Omental fat pad (tissue), 3 donors: ENCODE measurements at regions not wholly inside any gene's neighbourhood (a gene's known extent, or its start where the extent isn't known, plus 50 kb on each side); places are given as distances from the start of the nearest gene placed in this dataset.
A peak's percentile ranks its signal among the peaks of the same experiment; 100 is the strongest.

Source experiments
- ATAC-seq: fragments of 150-250 bp; one replicate; pipeline ENCODE4 v1.9.1; 2016; ENCODE audit warnings: mild to moderate bottlenecking, moderate library complexity; ENCODE audit not compliant: low FRiP score
- DNase-seq: peaks from one replicate; pipeline ENCODE4 v3.0.0-alpha.2; 2019; ENCODE audit warnings: low spot score
- CTCF ChIP-seq, 3 donors: fragments of 450-650 bp; IDR thresholded peaks; one replicate each; pipeline ENCODE4 v1.5.1; 2016 to 2017; ENCODE audit warnings: antibody characterized with exemption in 3 of 3, mild to moderate bottlenecking in 3 of 3, moderate library complexity in 2 of 3

- ATAC-seq (no peak), DNase-seq (no peak)
- no peak for TF ChIP-seq CTCF (IDR thresholded peaks at IDR 0.05)
These were observed 80.9 kb upstream of the TEKT1 start for GRCh38 chr17:6912110-6913051.

GRCh38 chr17:6913608-6914443 is 82.0 kb upstream of the ALOX12 start:
- peak in 1 of 3 donors; percentile 31 for TF ChIP-seq CTCF (IDR thresholded peaks at IDR 0.05)
- DNase-seq (peak; percentile 77), ATAC-seq (peak; percentile 75)

GRCh38 chr17:6914711-6915110 is 81.1 kb upstream of the ALOX12 start:
- no peak for DNase-seq
- peak; percentile 26 for ATAC-seq
- no peak for TF ChIP-seq CTCF (IDR thresholded peaks at IDR 0.05)

- no peak for TF ChIP-seq CTCF (IDR thresholded peaks at IDR 0.05)
- no peak for DNase-seq
- ATAC-seq, result no peak
These were observed 80.2 kb upstream of the ALOX12 start for GRCh38 chr17:6915620-6916019.

GRCh38 chr17:6919158-6919557 is 76.7 kb upstream of the ALOX12 start:
- no peak for DNase-seq
- no peak for ATAC-seq
- TF ChIP-seq CTCF (IDR thresholded peaks at IDR 0.05), result no peak

- no peak for TF ChIP-seq CTCF (IDR thresholded peaks at IDR 0.05)
- DNase-seq (no peak), ATAC-seq (no peak)
These were observed 72.5 kb upstream of the ALOX12 start for GRCh38 chr17:6923385-6923784.
